K562 (cell line): ENCODE measurements at regions not wholly inside any gene's neighbourhood (a gene's known extent, or its start where the extent isn't known, plus 50 kb on each side); places are given as distances from the start of the nearest gene placed in this dataset.

Source experiments
- ATAC-seq: fragments of 200-7000 bp; cut with Tn5 transposase; 3 replicates; pipeline ENCODE4 v1.9.1; 2020; ENCODE audit warnings: moderate library complexity
- BruUV-seq: library from RNA; stranded (reverse); fragments of 400-500 nt; replicated peaks from 2 replicates; lab custom pipeline; 2021; lab: Mats Ljungman, UMichigan
- CTCF ChIA-PET: fragments of 300-600 bp; formaldehyde crosslinking; extraction: SDS; loops from one replicate; lab custom pipeline; 2021; ENCODE audit warnings: low intra/inter-chr PET ratio; lab: Yijun Ruan, JAX
- POLR2A ChIA-PET: fragments of 300-600, 350-650 bp; sonication (Branson Sonifier 250); formaldehyde crosslinking; extraction: SDS; loops from one replicate; lab custom pipeline; 2021; ENCODE audit warnings: antibody characterized with exemption, inconsistent platforms; lab: Yijun Ruan, JAX
- DNase-seq, 4 experiments: peaks; one replicate each; pipeline versions ENCODE4 v3.0.0 to v3.0.0-alpha.2; 2011 to 2018; ENCODE audit warnings: low spot score in 3 of 4, mixed read lengths in 3 of 4; ENCODE audit errors: extremely low read depth in 1 of 4
- FAIRE-seq: peaks from 2 replicates; lab custom pipeline; 2011; peaks lifted over from hg19 to GRCh38; lab: Jason Lieb, UNC
- H2AFZ ChIP-seq: 2 replicates; pipeline ENCODE4 v1.6.0; 2011; ENCODE audit warnings: low read depth, low read length, control low read depth, inconsistent platforms
- H3K27ac ChIP-seq: fragments of 200-600 bp; 3 replicates; pipeline ENCODE4 v1.8.0; 2011; ENCODE audit warnings: low read depth, mild to moderate bottlenecking, control low read depth, inconsistent platforms, low read length, moderate library complexity, mixed read lengths; ENCODE audit errors: extremely low read depth
- H3K27me3 ChIP-seq, 2 experiments: fragments of 300-600 bp in 1 of 2; 2 replicates in 1 of 2; 3 replicates in 1 of 2; pipeline versions ENCODE4 v1.6.0 to v1.8.0; 2011; ENCODE audit warnings: inconsistent platforms in 2 of 2, low read length in 2 of 2, mild to moderate bottlenecking in 1 of 2, mixed read lengths in 1 of 2, moderate library complexity in 1 of 2; ENCODE audit not compliant: control insufficient read depth in 2 of 2, insufficient read depth in 2 of 2
- H3K36me3 ChIP-seq: fragments of 300-600 bp; 3 replicates; pipeline ENCODE4 v1.8.0; 2011; ENCODE audit warnings: mild to moderate bottlenecking, low read length, inconsistent platforms; ENCODE audit not compliant: control insufficient read depth, insufficient read depth
- H3K4me1 ChIP-seq, 2 experiments: fragments of 200-600 bp in 1 of 2; replicated peaks in 1 of 2; 2 replicates in 1 of 2; 3 replicates in 1 of 2; pipeline versions ENCODE4 v1.5.1 to v1.8.0; 2011; ENCODE audit warnings: inconsistent platforms in 2 of 2, low read length in 2 of 2, mild to moderate bottlenecking in 1 of 2, mixed read lengths in 1 of 2, moderate library complexity in 1 of 2; ENCODE audit not compliant: control insufficient read depth in 2 of 2, insufficient read depth in 2 of 2
- H3K4me2 ChIP-seq: 2 replicates; pipeline ENCODE4 v1.6.1; 2011; ENCODE audit warnings: low read length, control low read depth, inconsistent platforms, mixed read lengths; ENCODE audit not compliant: insufficient read depth
- H3K4me3 ChIP-seq: fragments of 200-600 bp; sonication (generic), shearing (Covaris generic); 2 replicates; pipeline ENCODE4 v1.5.1; 2016; ENCODE audit warnings: control low read depth, inconsistent platforms
- H3K79me2 ChIP-seq: fragments of 200-600 bp; 3 replicates; pipeline ENCODE4 v1.8.0; 2011; ENCODE audit warnings: low read length, inconsistent platforms; ENCODE audit not compliant: control insufficient read depth, insufficient read depth
- H3K9ac ChIP-seq, 2 experiments: 2 replicates each; pipeline versions ENCODE4 v1.6.0 to v1.6.1; 2011; ENCODE audit warnings: low read depth in 2 of 2, low read length in 2 of 2, control low read depth in 1 of 2, inconsistent platforms in 1 of 2, mild to moderate bottlenecking in 1 of 2, mixed read lengths in 1 of 2; ENCODE audit not compliant: insufficient read depth in 1 of 2
- H3K9me1 ChIP-seq: one replicate; pipeline ENCODE4 v1.6.0; 2011; ENCODE audit warnings: inconsistent platforms, mild to moderate bottlenecking, low read length, moderate library complexity; ENCODE audit not compliant: control insufficient read depth, insufficient read depth
- H3K9me3 ChIP-seq: replicated peaks from 2 replicates; pipeline ENCODE4 v1.5.1; 2011; ENCODE audit warnings: low read depth, low read length, inconsistent platforms; ENCODE audit not compliant: control insufficient read depth, insufficient read depth
- H4K20me1 ChIP-seq: replicated peaks from 2 replicates; pipeline ENCODE4 v1.6.1; 2011; ENCODE audit warnings: low read length, inconsistent platforms, mixed read lengths; ENCODE audit not compliant: control insufficient read depth, insufficient read depth
- ARID4B ChIP-seq: sonication (generic); formaldehyde crosslinking; IDR thresholded peaks from 2 replicates; pipeline ENCODE4 v1.8.0; 2022; ENCODE audit warnings: mild to moderate bottlenecking, missing genetic modification reagents
- BCL6 ChIP-seq: fragments of 250-450 bp; sonication (Bioruptor Pico); IDR thresholded peaks from 2 replicates; pipeline ENCODE4 v1.4.0; 2020
- GTF2E2 ChIP-seq: fragments of 200-800 bp; sonication (Bioruptor generic); IDR thresholded peaks from 2 replicates; pipeline ENCODE4 v1.6.1; 2016; ENCODE audit warnings: missing genetic modification characterization, missing compliant biosample characterization
- KLF16 ChIP-seq: IDR thresholded peaks from 2 replicates; pipeline ENCODE4 v1.6.1; 2016; ENCODE audit warnings: antibody characterized with exemption
- NFE2 ChIP-seq: IDR thresholded peaks from 2 replicates; pipeline ENCODE4 v1.6.1; 2014; ENCODE audit warnings: antibody characterized with exemption, low read depth
- POLR3G ChIP-seq: IDR thresholded peaks from 2 replicates; pipeline ENCODE4 v1.6.1; 2011; ENCODE audit not compliant: insufficient read length, insufficient replicate concordance; ENCODE audit errors: extremely low read depth
- SIN3A ChIP-seq, 2 experiments: fragments of 150-350 bp in 1 of 2; IDR thresholded peaks; 2 replicates each; pipeline ENCODE4 v1.6.1; 2011 to 2016; ENCODE audit warnings: borderline replicate concordance in 2 of 2, low read depth in 2 of 2, low read length in 2 of 2, mild to moderate bottlenecking in 2 of 2, moderate library complexity in 2 of 2; ENCODE audit not compliant: control insufficient read depth in 1 of 2
- SP1 ChIP-seq: sonication (generic); formaldehyde crosslinking; IDR thresholded peaks from 2 replicates; pipeline ENCODE4 v1.8.1; 2022; ENCODE audit warnings: mild to moderate bottlenecking, missing genetic modification reagents
- TEAD4 ChIP-seq, 2 experiments: sonication (generic) in 1 of 2; formaldehyde crosslinking in 1 of 2; IDR thresholded peaks; 2 replicates each; pipeline versions ENCODE4 v1.6.1 to v1.8.0; 2012 to 2022; ENCODE audit warnings: borderline replicate concordance in 1 of 2, inconsistent platforms in 1 of 2, low read length in 1 of 2, mild to moderate bottlenecking in 1 of 2, missing genetic modification reagents in 1 of 2
- YY1 ChIP-seq, 3 experiments: IDR thresholded peaks; 2 replicates each; pipeline ENCODE4 v1.6.1; 2011; ENCODE audit warnings: low read length in 2 of 3, mild to moderate bottlenecking in 2 of 3, moderate library complexity in 2 of 3, borderline replicate concordance in 1 of 3, control low read depth in 1 of 3, low read depth in 1 of 3; ENCODE audit not compliant: insufficient read depth in 3 of 3, insufficient replicate concordance in 2 of 3, control insufficient read depth in 1 of 3, insufficient read length in 1 of 3; ENCODE audit errors: extremely low read depth in 1 of 3
- ZNF12 ChIP-seq: sonication (generic); formaldehyde crosslinking; IDR thresholded peaks from 2 replicates; pipeline ENCODE4 v1.4.0; 2020; ENCODE audit warnings: mild to moderate bottlenecking, missing genetic modification reagents
- ZNF263 ChIP-seq: sonication (generic); formaldehyde crosslinking; IDR thresholded peaks from 2 replicates; pipeline ENCODE4 v1.8.0; 2022; ENCODE audit warnings: mild to moderate bottlenecking, missing genetic modification reagents, borderline replicate concordance
- ZNF551 ChIP-seq: fragments of 250-450 bp; sonication (Bioruptor Pico); IDR thresholded peaks from 2 replicates; pipeline ENCODE4 v1.5.0; 2021; ENCODE audit warnings: mild to moderate bottlenecking, moderate library complexity
- ZNF830 ChIP-seq: fragments of 250-450 bp; sonication (Bioruptor Pico); IDR thresholded peaks from 2 replicates; pipeline ENCODE4 v1.5.0; 2021; ENCODE audit warnings: mild to moderate bottlenecking
- WGBS: fragments of 100-300 bp; shearing (Covaris generic); methylation state at CpG from one replicate; pipeline ENCODE4 v1.1.6; 2016; ENCODE audit warnings: low coverage, mixed read lengths; ENCODE audit not compliant: insufficient coverage; ENCODE audit errors: missing lambda C conversion rate; 5-methylcytosine and 5-hydroxymethylcytosine counted together
- in situ Hi-C: fragments of 300-500 bp; cut with MboI; formaldehyde crosslinking; loops from 4 replicates; pipeline ENCODE4 v1.15.0; 2018; ENCODE audit warnings: inconsistent platforms, mixed read lengths
- intact Hi-C: fragments of 100-400 bp; cut with micrococcal nuclease; formaldehyde crosslinking; loops from 2 replicates; pipeline ENCODE4 v1.14.2; 2022
- TF ChIP-seq, protein P1 (sequence below), 2 experiments: fragments of 450-650 bp in 1 of 2; sonication (generic) in 1 of 2; formaldehyde crosslinking in 1 of 2; IDR thresholded peaks in 1 of 2; conservative IDR thresholded peaks in 1 of 2; 2 replicates each; pipeline versions ENCODE4 v1.6.1 to v1.8.1; 2016 to 2023; ENCODE audit warnings: mild to moderate bottlenecking in 2 of 2, moderate library complexity in 2 of 2, inconsistent platforms in 1 of 2, missing genetic modification reagents in 1 of 2

GRCh38 chr11:110928391-110928790 is 216.2 kb upstream of the ARHGAP20 start:
- in situ Hi-C loops (no loop called here), intact Hi-C loops (no loop called here)
- Histone ChIP-seq H3K27ac (no peak overlapping the region), H3K27me3 (no peaks in the 10 kb centered on the region), H3K79me2 (no peaks in the 10 kb centered on the region), H3K36me3 (no peaks in the 10 kb centered on the region), H3K4me3 (no peak overlapping the region), H3K4me1 (no peaks in the 10 kb centered on the region)
- ATAC-seq = no peak
- no peak for DNase-seq
- TF ChIP-seq, protein P1, sequence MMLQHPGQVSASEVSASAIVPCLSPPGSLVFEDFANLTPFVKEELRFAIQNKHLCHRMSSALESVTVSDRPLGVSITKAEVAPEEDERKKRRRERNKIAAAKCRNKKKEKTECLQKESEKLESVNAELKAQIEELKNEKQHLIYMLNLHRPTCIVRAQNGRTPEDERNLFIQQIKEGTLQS (IDR thresholded peaks at IDR 0.05) = no peak
- TF ChIP-seq, protein P1 (CRISPR knock-in tag; conservative IDR thresholded peaks at IDR 0.05) = no peak
- TF ChIP-seq POLR3G (no peak), GTF2E2 (tag) (no peak), YY1 (IDR thresholded peaks at IDR 0.05; ENCODE audit: borderline replicate concordance in 1 of 3, control insufficient read depth in 1 of 3, extremely low read depth in 1 of 3, insufficient read depth in 3 of 3, insufficient read length in 1 of 3, insufficient replicate concordance in 2 of 3, low read depth in 1 of 3, low read length in 2 of 3) (no peak), ZNF12 (no peak), SP1 (CRISPR knock-in tag) (no peak), BCL6 (CRISPR knock-in tag) (no peak), ZNF551 (no peak), TEAD4 (IDR thresholded peaks at IDR 0.05; ENCODE audit: low read length) (no peak), TEAD4 (CRISPR knock-in tag; IDR thresholded peaks at IDR 0.05; ENCODE audit: borderline replicate concordance) (no peak), ARID4B (CRISPR knock-in tag) (no peak), NFE2 (no peak), ZNF830 (CRISPR knock-in tag) (no peak), ZNF263 (CRISPR knock-in tag) (no peak), KLF16 (no peak), SIN3A (IDR thresholded peaks at IDR 0.05; ENCODE audit: borderline replicate concordance in 2 of 2, control insufficient read depth in 1 of 2, low read depth in 2 of 2, low read length in 2 of 2) (no peak)
- TF ChIP-seq, all 486 proteins: peak for 0
- WGBS = 0% methylated on average over 2 of the region's 2 CpGs
- H2AFZ ChIP-seq = no peak overlapping the region
- POLR2A ChIA-PET = no interaction called here
- no peaks in the 10 kb centered on the region for H3K9me1 ChIP-seq
- CTCF ChIA-PET = no interaction called here
- H3K9ac ChIP-seq = no peak overlapping the region
- no peaks in the 10 kb centered on the region for H3K9me3 ChIP-seq
- no peaks in the 10 kb centered on the region for H4K20me1 ChIP-seq
- FAIRE-seq = no peak
- no peak overlapping the region for H3K4me2 ChIP-seq
- BruUV-seq = no TSS peak
